MG63 (cell line): ENCODE measurements at regions not wholly inside any gene's neighbourhood (a gene's known extent, or its start where the extent isn't known, plus 50 kb on each side); places are given as distances from the start of the nearest gene placed in this dataset.
"Not testable (repeated sequence)": the region's sequence is repeated elsewhere in the genome, so short reads cannot be mapped to it uniquely, and the experiment has no call there.

Experiments
- DNase-seq: peaks from one replicate; pipeline ENCODE4 v3.0.0-alpha.2; 2020
- H3K27me3 ChIP-seq: fragments of 250-450 bp; sonication (Bioruptor Pico); 2 replicates; pipeline ENCODE4 v1.5.1; 2020; ENCODE audit warnings: mild to moderate bottlenecking, moderate library complexity
- H3K36me3 ChIP-seq: fragments of 250-450 bp; sonication (Bioruptor Pico); 2 replicates; pipeline ENCODE4 v1.5.1; 2020; ENCODE audit warnings: mild to moderate bottlenecking, moderate library complexity
- H3K4me3 ChIP-seq: fragments of 250-450 bp; sonication (Bioruptor Pico); 2 replicates; pipeline ENCODE4 v1.5.1; 2020; ENCODE audit warnings: mild to moderate bottlenecking, moderate library complexity
- H3K9me3 ChIP-seq: fragments of 250-450 bp; sonication (Bioruptor Pico); 2 replicates; pipeline ENCODE4 v1.5.1; 2020; ENCODE audit warnings: mild to moderate bottlenecking, moderate library complexity

DNA sequence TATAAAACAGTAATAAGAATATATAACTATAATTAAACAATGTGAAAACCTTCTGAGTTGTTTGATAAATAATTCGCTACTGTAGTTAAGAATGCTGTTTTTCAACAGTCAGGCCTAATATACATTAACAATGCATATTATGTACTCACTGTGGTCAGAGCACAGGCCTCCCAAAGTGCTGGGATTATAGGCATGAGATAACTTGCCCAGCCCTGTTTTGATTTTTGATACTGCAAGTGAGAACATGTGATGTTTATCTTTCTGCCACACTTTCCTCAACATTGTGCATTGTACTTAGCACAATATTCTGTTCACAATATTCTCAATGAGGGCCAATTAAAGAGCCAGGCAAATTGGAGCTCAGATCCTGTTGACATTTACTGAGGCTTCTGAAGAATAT lies 274.5 kb upstream of the RARB start:
- no peak for DNase-seq
- Histone ChIP-seq H3K4me3 (no peak overlapping the region), H3K9me3 (no peaks in the 10 kb centered on the region), H3K27me3 (no peaks in the 10 kb centered on the region), H3K36me3 (no peaks in the 10 kb centered on the region)

DNA sequence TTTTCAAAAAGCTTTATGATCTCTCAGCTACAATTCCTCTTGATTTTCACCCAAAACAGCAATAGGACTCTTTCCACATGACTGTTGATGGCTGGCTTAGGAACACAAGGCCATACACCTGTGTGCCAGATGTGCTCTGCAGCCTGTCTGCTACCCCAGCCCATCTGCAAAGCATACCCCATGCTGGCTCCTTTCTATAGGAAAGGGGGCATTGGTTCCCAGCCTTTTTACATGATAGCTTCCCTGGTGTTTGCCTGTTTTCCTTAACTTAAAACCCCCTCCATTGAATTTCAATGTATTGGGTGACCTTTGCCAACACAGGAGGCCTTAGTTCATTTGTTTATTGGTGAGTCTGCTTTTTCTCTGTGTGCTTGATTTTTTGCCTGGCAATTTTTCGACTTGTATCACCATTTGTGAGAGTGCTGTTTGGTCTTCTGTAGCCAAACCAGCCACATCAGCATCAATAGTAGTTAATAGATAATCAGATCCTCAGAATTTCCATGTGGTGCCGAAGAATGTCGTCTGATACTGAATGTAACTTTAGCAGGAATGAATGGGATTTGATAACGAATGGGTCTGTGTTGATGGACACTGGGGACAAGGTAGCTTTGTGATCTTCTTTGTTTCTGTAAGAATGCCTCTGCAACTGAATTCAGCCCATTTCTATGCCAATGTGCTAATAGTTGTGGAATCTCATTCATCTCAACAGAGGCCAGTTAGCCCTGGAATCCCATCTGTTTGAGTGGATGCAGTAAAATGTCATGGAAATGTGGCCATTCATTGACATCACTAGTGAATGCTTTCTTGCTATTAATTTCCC lies 272.2 kb upstream of the RARB start:
- Histone ChIP-seq H3K4me3 (no peak overlapping the region), H3K27me3 (no peaks in the 10 kb centered on the region), H3K9me3 (no peaks in the 10 kb centered on the region), H3K36me3 (no peaks in the 10 kb centered on the region)
- no peak for DNase-seq

DNA sequence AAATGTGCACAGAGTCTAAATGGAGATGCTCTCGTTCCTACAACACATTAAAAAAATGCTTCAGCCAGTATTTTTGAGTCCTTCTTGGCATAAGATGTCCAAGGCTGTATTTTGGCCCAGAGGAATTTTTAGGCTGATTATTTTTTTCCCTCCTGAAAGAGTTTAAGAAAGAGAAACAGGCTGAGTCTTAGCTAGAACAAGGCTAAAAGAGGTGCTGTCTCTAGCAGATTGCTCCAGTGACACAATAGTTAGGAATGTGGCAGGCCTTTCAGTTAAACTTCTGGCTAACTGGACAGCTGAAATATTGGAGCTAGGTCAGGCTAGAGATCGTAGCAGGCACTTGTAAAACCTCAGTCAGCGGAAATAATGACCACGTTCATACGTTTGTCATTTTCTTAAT lies 271.4 kb upstream of the RARB start:
- DNase-seq = peak; percentile 36
- Histone ChIP-seq H3K9me3 (no peaks in the 10 kb centered on the region), H3K36me3 (no peaks in the 10 kb centered on the region), H3K4me3 (no peak overlapping the region), H3K27me3 (no peaks in the 10 kb centered on the region)

DNA sequence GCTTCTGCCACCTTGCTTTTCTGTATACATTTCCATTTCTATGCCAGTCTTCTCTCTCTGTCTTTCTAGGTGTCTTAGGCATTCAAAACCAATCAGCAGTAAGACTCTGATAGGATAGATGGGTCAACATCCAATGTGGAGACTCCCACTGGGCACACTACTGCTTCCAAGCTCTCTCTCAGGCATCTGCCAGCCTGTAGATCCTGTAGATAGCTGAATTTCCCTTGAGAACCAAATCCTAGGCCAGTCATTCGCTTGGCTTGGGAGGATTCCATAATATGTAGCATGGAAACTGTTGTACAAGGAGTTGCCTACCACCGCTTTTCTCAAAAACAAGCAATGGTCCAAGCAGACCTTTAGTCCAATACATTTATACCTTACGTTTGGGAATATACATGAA lies 262.8 kb upstream of the RARB start:
- no peak overlapping the region for H3K4me3 ChIP-seq
- no peak for DNase-seq
- H3K27me3 ChIP-seq = no peaks in the 10 kb centered on the region

DNA sequence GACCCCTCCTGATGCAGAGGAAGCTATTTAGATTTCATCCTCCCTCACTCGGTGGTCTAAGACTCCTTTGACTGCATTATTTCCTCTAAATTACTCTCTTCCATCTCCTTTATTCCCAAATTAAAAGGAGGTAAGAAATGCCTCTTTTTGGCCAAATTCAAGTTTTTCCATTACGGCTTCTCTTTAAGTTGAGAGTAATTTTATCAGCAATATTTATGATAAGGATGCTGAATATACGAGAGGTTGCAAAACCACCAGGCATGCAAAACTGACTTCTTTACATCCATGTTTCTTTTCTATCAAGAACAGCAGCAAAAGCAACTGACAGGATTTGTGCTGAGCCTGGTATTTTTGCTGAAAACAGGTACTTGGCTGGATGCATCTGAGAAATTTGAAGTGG lies 262.0 kb upstream of the RARB start:
- no peak for DNase-seq
- Histone ChIP-seq H3K4me3 (no peak overlapping the region), H3K36me3 (no peaks in the 10 kb centered on the region), H3K27me3 (no peaks in the 10 kb centered on the region), H3K9me3 (no peaks in the 10 kb centered on the region; the same call in 1 of the 2 replicates)

More for the DNA sequence above, 262.8 kb upstream of the RARB start:
- Histone ChIP-seq H3K9me3 (no peaks in the 10 kb centered on the region; the same call in 1 of the 2 replicates), H3K36me3 (no peaks in the 10 kb centered on the region)

DNA sequence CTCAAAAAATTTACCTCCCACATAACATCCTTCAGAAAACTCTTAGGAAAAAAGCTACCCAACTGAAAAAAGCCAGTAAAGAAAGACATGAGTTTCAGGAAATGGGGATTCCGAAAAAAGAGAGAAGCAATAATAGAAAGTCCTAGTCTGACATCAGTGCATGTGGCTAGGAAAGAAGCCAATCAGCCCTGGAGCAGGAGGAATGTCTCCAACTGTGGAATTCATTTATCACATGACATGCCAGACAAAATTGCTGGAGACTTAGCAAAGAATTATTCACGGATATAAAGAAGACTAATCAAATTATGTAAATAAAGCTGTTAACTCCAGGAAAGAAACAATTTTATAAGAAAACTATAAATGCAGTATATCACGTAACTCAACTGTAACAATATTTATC lies 258.9 kb upstream of the RARB start:
- peak; percentile 6 for DNase-seq
- H3K27me3 ChIP-seq = no peaks in the 10 kb centered on the region
- no peaks in the 10 kb centered on the region; the same call in 1 of the 2 replicates for H3K9me3 ChIP-seq
- H3K36me3 ChIP-seq = no peaks in the 10 kb centered on the region
- H3K4me3 ChIP-seq = no peak overlapping the region

DNA sequence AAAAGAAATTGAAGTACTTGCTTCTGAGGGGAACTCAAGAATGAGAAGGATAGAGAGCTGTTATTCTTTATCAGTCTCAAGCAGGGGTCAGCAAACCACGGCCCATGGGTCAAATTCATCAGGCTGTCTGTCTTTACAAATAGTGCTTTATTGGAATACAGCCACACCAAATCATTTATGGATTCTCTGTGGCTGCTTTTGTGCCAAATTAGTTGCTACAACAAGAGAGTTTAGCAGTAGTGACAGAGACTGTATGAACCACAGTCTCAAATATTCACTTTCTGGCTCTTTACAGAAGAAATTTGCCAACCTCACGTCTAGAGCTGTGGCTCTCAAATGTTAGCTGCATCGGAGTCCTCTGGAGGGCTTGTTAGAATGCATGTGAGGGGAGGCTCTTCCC lies 258.0 kb upstream of the RARB start:
- Histone ChIP-seq H3K36me3 (no peaks in the 10 kb centered on the region), H3K27me3 (no peaks in the 10 kb centered on the region), H3K9me3 (no peaks in the 10 kb centered on the region; the same call in 1 of the 2 replicates), H3K4me3 (no peak overlapping the region)
- DNase-seq = no peak

DNA sequence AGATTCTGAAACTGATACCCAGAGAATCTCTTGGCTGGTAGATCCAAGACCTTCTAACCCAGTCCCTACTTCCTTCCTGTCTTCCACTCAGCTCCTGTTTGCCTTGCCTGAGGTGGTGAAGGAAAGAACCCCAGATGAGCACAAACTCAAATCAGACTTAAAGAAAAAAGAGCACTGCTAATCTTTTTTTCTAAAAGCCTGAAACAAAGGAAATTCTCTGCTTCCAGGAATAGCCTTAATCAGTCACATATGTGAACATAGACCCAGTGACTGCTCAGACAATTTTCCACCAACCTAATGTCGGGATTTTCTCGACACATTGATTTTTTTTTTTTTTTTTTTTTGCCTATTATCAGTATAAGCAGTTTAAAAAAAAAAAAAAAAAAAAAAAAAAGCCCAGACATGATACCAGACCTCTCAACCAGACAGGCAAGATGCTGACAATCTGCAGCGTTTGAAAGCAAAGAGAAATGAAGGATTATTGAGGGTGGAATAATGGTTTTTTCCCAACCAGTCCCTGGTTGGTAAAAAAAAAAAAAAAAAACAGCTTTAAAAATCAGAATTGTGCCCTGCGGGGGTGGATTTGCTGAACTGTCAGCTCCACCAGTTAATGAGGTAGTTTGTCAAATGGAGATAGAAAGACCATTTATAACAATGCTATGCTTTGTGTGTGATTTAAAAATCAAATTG lies 256.8 kb upstream of the RARB start:
- no peak overlapping the region for H3K4me3 ChIP-seq
- H3K27me3 ChIP-seq = no peaks in the 10 kb centered on the region
- no peaks in the 10 kb centered on the region; the same call in 1 of the 2 replicates for H3K9me3 ChIP-seq
- H3K36me3 ChIP-seq = no peaks in the 10 kb centered on the region
- no peak for DNase-seq

DNA sequence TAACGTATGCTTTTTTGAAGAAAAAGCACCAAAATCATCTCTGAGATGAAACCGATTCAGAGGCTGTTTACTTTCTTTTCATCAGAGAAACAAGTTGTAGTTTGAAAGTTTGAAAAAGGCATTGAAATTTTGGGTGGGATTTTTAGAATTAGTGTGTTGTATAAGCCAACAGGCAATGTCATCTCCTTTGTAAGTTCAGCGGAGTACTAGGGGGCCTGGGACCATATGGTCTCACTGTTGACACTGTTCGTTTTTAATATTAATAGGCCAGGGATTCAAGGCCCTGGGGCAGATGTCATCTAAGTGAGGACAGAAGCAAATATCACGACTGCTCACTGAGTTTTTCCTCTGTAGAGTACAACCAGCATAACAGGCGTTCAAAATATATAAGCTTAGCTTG lies 256.2 kb upstream of the RARB start:
- H3K4me3 ChIP-seq = no peak overlapping the region
- H3K9me3 ChIP-seq = no peaks in the 10 kb centered on the region; the same call in 1 of the 2 replicates
- DNase-seq = no peak
- H3K36me3 ChIP-seq = no peaks in the 10 kb centered on the region
- H3K27me3 ChIP-seq = no peaks in the 10 kb centered on the region

DNA sequence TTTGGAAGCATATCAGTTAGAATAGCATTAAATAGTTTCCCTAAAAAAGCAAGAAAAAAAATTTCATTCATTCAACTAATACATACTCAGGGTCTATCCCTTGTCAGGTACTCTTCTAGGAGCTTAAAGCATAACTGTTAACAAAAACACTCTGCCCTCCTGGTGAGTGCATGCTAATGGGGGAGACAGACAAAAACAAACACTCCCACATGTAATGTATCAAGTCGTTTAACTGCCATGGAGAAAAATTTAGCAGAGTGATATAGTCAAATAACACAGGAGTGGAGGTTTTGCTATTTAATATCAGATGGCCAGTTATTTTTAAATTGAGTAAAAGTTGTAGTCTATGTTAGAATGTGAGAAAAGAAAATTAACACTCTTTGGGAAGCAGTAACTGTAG lies 254.5 kb upstream of the RARB start:
- Histone ChIP-seq H3K9me3 (no peaks in the 10 kb centered on the region; the same call in 1 of the 2 replicates), H3K36me3 (no peaks in the 10 kb centered on the region), H3K27me3 (no peaks in the 10 kb centered on the region), H3K4me3 (no peak overlapping the region)
- no peak for DNase-seq

DNA sequence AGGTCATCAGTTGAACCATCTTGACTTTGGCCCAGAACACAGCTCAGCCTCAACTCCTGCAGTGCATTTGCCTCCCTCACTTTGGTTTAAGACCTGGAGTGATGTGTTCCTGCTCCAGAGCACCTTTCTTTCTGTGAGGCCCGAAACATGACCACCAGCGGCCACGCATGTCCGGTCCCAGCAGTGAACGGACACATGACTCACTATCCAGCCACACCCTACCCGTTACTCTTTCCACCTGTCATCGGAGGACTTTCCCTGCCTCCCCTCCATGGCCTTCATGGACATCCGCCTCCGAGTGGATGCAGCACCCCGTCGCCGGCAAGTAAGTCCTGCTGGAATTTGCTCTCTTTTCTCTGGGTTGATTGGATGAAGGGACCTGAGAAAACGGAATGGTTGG lies 253.8 kb upstream of the RARB start:
- no peaks in the 10 kb centered on the region for H3K36me3 ChIP-seq
- no peaks in the 10 kb centered on the region for H3K27me3 ChIP-seq
- H3K4me3 ChIP-seq = no peak overlapping the region
- no peaks in the 10 kb centered on the region for H3K9me3 ChIP-seq
- no peak for DNase-seq

DNA sequence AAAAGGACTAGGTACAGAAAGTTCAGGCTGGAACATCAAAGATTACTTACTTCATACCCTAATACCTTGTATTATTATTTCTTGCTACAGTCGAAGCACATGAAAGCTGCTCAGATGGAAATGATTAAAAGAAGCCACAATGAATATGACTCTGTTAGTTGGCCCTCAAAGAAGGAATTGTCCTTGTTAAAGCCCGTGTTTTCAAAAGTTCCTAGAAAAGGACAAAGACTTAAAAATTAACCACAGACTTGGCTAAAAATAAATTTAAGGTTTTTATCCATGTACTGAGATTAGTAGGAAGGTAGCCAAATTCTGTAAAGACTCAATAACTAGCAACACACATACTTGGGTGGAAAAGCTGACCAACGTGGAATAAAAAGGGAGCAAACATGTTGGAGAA lies 251.0 kb upstream of the RARB start:
- DNase-seq = no peak
- H3K36me3 ChIP-seq = no peaks in the 10 kb centered on the region
- H3K9me3 ChIP-seq = no peaks in the 10 kb centered on the region
- no peaks in the 10 kb centered on the region for H3K27me3 ChIP-seq
- no peak overlapping the region for H3K4me3 ChIP-seq

DNA sequence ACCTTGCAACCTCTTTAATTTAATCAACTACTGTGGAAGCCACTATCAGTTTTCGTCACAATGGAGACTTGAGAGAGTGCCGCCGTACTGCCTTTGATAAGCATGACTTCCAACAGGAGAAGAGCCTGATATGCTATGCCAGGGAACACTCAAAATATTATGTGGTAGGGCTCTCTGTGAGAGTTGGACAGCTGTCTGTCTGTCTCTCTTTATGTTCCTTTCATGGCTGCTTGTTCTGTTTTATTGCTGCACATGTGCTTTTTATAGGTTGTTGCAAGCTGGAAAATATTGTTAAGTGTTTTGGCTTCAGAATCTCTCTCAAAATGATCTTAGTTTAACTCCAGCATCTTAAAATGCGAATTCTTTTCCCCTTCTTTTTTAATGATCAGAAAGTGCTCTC lies 249.4 kb upstream of the RARB start:
- Histone ChIP-seq H3K36me3 (no peaks in the 10 kb centered on the region), H3K9me3 (no peaks in the 10 kb centered on the region), H3K4me3 (no peak overlapping the region), H3K27me3 (no peaks in the 10 kb centered on the region)
- DNase-seq = no peak

DNA sequence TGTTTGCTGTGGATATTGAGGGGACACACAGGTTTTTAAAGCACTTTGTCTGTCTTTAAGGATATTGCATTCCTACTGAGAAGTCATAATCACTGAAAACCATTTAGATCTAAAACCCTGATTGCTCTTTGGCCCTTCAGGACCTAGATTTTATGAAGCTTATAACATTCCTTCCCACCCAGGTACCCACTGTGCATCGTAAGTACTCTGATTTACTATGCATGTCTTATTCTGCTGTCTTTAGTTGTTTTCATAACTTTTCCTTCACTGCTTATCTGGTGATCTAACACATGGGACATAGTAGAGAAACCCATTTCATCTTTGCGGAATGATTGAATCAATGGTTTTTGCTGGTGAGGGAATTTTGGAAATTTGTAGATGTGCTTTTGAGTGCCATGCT lies 247.0 kb upstream of the RARB start:
- Histone ChIP-seq H3K36me3 (no peaks in the 10 kb centered on the region), H3K27me3 (no peaks in the 10 kb centered on the region), H3K9me3 (no peaks in the 10 kb centered on the region), H3K4me3 (no peak overlapping the region)
- no peak for DNase-seq

DNA sequence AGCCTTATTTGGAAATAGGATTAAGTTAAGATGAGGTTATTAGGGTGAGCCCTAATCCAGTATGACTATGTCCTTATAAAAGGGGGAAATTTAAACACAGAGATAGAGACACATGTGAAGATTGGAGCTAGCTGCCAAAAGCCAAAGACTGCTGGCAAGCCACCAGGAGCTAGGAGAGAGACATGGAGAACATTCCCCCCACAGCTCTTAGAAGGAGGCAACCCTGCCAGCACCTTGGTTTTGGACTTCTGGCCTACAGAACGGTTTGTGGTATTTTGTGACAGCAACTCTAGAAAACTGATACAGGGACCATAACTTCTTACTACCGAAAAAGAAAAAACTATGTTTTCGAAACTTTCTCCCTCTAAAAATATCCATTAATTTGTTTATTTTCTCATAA lies 245.3 kb upstream of the RARB start:
- peak; percentile 15 for DNase-seq
- H3K36me3 ChIP-seq = no peaks in the 10 kb centered on the region
- H3K9me3 ChIP-seq = no peaks in the 10 kb centered on the region
- no peaks in the 10 kb centered on the region for H3K27me3 ChIP-seq
- H3K4me3 ChIP-seq = no peak overlapping the region

DNA sequence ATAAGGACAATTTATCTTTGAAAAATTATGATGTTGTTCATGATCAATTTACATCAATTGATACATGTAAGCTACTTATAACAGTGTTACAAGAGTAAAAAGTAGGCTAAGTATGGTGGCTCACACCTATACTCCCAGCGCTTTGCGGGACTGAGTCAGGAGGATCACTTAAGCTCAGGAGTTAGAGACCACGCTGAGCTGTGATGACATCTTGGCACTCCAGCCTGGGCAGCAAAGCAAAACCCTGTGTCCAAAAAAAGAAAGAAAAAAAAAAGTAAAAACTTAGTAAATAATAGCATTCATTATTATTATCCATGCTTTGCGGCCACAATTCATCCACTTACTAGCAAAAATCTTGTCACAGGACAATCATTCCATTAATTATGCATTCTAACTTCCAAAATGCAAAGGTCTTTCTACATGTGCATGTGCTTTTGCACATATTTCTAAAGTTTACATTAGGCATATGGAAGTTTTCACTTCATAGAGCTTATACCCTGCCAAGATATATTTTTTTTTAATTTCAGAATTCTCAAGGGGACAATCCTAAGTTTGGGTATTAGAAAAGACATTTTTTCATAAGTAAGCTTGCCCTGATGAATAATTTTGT lies 243.3 kb upstream of the RARB start:
- Histone ChIP-seq H3K4me3 (no peak overlapping the region), H3K36me3 (no peaks in the 10 kb centered on the region), H3K27me3 (no peaks in the 10 kb centered on the region), H3K9me3 (no peaks in the 10 kb centered on the region)
- DNase-seq = no peak

DNA sequence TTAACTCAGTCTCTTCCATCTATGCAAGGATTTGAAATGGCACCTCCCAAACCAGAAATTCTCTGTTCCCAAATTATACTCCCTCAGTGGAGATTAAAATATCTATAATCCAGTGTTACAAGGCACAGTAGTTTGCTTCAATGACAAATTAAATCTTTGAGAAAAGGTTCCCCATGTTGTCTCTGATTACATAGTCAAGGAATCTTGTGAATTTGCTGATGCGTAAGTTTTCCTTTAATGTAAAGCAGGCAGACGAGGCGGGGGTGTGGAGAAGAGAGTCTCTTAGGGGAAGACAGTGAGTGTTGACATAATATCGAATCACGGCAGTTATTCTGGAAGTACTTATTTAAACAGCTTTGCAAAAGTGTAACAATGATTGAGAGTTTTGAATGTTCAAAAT lies 236.4 kb upstream of the RARB start:
- no peaks in the 10 kb centered on the region for H3K36me3 ChIP-seq
- no peak for DNase-seq
- H3K27me3 ChIP-seq = no peaks in the 10 kb centered on the region
- H3K9me3 ChIP-seq = no peaks in the 10 kb centered on the region
- H3K4me3 ChIP-seq = no peak overlapping the region

DNA sequence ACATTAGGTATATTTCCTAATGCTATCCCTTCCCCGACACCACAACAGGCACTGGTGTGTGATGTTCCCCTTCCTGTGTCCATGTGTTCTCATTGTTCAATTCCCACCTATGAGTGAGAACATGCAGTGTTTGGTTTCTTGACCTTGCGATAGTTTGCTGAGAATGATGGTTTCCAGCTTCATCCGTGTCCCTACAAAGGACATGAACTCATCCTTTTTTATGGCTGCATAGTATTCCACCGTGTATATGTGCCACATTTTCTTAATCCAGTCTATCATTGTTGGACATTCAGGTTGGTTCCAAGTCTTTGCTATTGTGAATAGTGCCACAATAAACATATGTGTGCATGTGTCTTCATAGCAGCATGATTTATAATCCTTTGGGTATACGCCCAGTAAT lies 228.5 kb upstream of the RARB start:
- H3K4me3 ChIP-seq, H3K36me3 ChIP-seq, H3K9me3 ChIP-seq, H3K27me3 ChIP-seq, DNase-seq: not testable (repeated sequence)
